Hepatocyte (in vitro differentiated cells): ENCODE measurements at regions not wholly inside any gene's neighbourhood (a gene's known extent, or its start where the extent isn't known, plus 50 kb on each side); places are given as distances from the start of the nearest gene placed in this dataset.

Source experiments
- DNase-seq: peaks from one replicate; pipeline ENCODE4 v3.0.0-alpha.2; 2016; ENCODE audit warnings: low spot score
- H2AFZ ChIP-seq: fragments of 200-600 bp; sonication (generic); 2 replicates; pipeline ENCODE4 v1.6.0; 2016; ENCODE audit warnings: antibody characterized with exemption, mild to moderate bottlenecking
- H3K27ac ChIP-seq: fragments of 200-600 bp; sonication (generic); 2 replicates; pipeline ENCODE4 v1.5.1; 2016; ENCODE audit warnings: mild to moderate bottlenecking
- H3K27me3 ChIP-seq: fragments of 200-600 bp; sonication (generic); 2 replicates; pipeline ENCODE4 v1.6.1; 2016
- H3K36me3 ChIP-seq: fragments of 200-600 bp; sonication (generic); replicated peaks from 2 replicates; pipeline ENCODE4 v1.5.1; 2016; ENCODE audit warnings: low read depth; ENCODE audit not compliant: insufficient read depth
- H3K4me1 ChIP-seq: fragments of 200-600 bp; sonication (generic); 2 replicates; pipeline ENCODE4 v1.5.1; 2016; ENCODE audit warnings: mild to moderate bottlenecking, moderate library complexity; ENCODE audit not compliant: insufficient read depth
- H3K4me2 ChIP-seq: fragments of 200-600 bp; sonication (generic); 2 replicates; pipeline ENCODE4 v1.6.0; 2016
- H3K4me3 ChIP-seq: fragments of 200-600 bp; sonication (generic); 2 replicates; pipeline ENCODE4 v1.5.1; 2016; ENCODE audit warnings: mild to moderate bottlenecking
- H3K79me2 ChIP-seq: fragments of 200-600 bp; sonication (generic); 2 replicates; pipeline ENCODE4 v1.6.0; 2017; ENCODE audit warnings: mild to moderate bottlenecking
- H3K9me2 ChIP-seq: fragments of 200-600 bp; sonication (generic); replicated peaks from 2 replicates; pipeline ENCODE4 v1.6.0; 2017; ENCODE audit warnings: mild to moderate bottlenecking; ENCODE audit not compliant: insufficient read depth
- H3K9me3 ChIP-seq: fragments of 200-600 bp; sonication (generic); 2 replicates; pipeline ENCODE4 v1.5.1; 2016; ENCODE audit warnings: low read depth, mild to moderate bottlenecking
- H4K20me1 ChIP-seq: fragments of 200-600 bp; sonication (generic); 2 replicates; pipeline ENCODE4 v1.6.0; 2016; ENCODE audit warnings: mild to moderate bottlenecking; ENCODE audit not compliant: insufficient read depth, poor library complexity, severe bottlenecking
- CTCF ChIP-seq: fragments of 200-600 bp; sonication (generic); IDR thresholded peaks from 2 replicates; pipeline ENCODE4 v1.5.1; 2016; ENCODE audit warnings: antibody characterized with exemption, mild to moderate bottlenecking; ENCODE audit not compliant: poor library complexity
- EZH2 ChIP-seq: fragments of 200-600 bp; sonication (generic); IDR thresholded peaks from 2 replicates; pipeline ENCODE4 v1.6.1; 2016; ENCODE audit warnings: antibody characterized with exemption, mild to moderate bottlenecking, borderline replicate concordance
- EZH2phosphoT487 ChIP-seq: fragments of 200-600 bp; sonication (generic); IDR thresholded peaks from one replicate; pipeline ENCODE4 v1.6.1; 2018; ENCODE audit warnings: antibody characterized with exemption, mild to moderate bottlenecking, low read depth, moderate library complexity; ENCODE audit not compliant: unreplicated experiment, severe bottlenecking
- WGBS: methylation state at CpG from one replicate; pipeline ENCODE4 v1.1.6; 2016; ENCODE audit warnings: low lambda C conversion rate; ENCODE audit errors: missing lambda C conversion rate; 5-methylcytosine and 5-hydroxymethylcytosine counted together

- H3K9me2 ChIP-seq: no peaks in the 10 kb centered on the region
- H3K36me3 ChIP-seq: no peaks in the 10 kb centered on the region
- no peak for TF ChIP-seq EZH2
- no peak for TF ChIP-seq EZH2phosphoT487
- TF ChIP-seq CTCF: no peak
- 78% methylated on average over 2 of the region's 2 CpGs for WGBS
- H3K79me2 ChIP-seq: no peaks in the 10 kb centered on the region
- no peak overlapping the region for H3K4me2 ChIP-seq
- no peaks in the 10 kb centered on the region for H3K27me3 ChIP-seq
- no peaks in the 10 kb centered on the region for H3K9me3 ChIP-seq
- H3K27ac ChIP-seq: no peak overlapping the region
- H4K20me1 ChIP-seq: no peaks in the 10 kb centered on the region
- H3K4me1 ChIP-seq: no peaks in the 10 kb centered on the region
- no peak overlapping the region for H2AFZ ChIP-seq
- DNase-seq: no peak
- H3K4me3 ChIP-seq: no peak overlapping the region
These were observed 275.5 kb downstream of the KCNJ3 start for GRCh38 chr2:154974041-154974440.

DNA sequence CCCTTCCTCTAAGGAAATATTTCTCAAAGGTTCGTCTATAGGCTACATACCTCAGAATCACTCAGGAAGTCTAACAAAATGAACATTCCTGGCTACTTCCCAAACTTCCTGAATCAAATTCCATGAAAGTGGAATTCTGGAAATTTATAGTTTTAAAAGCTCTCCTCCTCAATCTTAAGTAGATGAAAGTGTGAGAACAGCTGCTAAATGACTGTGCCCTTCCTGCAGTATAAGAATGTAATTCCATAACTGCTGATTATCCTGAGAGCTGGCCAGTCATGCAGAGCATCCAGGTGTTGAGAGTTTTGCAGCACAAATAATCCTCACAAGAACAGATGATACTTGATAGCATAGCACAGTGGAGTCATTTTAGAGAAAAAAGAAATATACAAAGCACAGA is 265.0 kb downstream of the KCNJ3 start:
- no peak for TF ChIP-seq CTCF
- TF ChIP-seq EZH2: no peak
- TF ChIP-seq EZH2phosphoT487: no peak
- no peaks in the 10 kb centered on the region for H4K20me1 ChIP-seq
- H3K9me2 ChIP-seq: no peaks in the 10 kb centered on the region
- H3K27me3 ChIP-seq: no peaks in the 10 kb centered on the region
- 64% methylated on average over 1 of the region's 1 CpG for WGBS
- no peak overlapping the region for H3K4me2 ChIP-seq
- no peak overlapping the region for H3K4me3 ChIP-seq
- no peak overlapping the region for H3K27ac ChIP-seq
- H3K9me3 ChIP-seq: no peaks in the 10 kb centered on the region
- no peak overlapping the region for H2AFZ ChIP-seq
- H3K36me3 ChIP-seq: no peaks in the 10 kb centered on the region
- no peak for DNase-seq
- H3K4me1 ChIP-seq: no peaks in the 10 kb centered on the region
- no peaks in the 10 kb centered on the region for H3K79me2 ChIP-seq

GRCh38 chr2:154961676-154962075 is 263.2 kb downstream of the KCNJ3 start:
- TF ChIP-seq CTCF (no peak), EZH2phosphoT487 (no peak), EZH2 (no peak)
- H4K20me1 ChIP-seq: no peaks in the 10 kb centered on the region
- DNase-seq: no peak
- no peaks in the 10 kb centered on the region for H3K36me3 ChIP-seq
- no peaks in the 10 kb centered on the region for H3K27me3 ChIP-seq
- no peaks in the 10 kb centered on the region for H3K9me3 ChIP-seq
- no peaks in the 10 kb centered on the region for H3K4me1 ChIP-seq
- H3K4me2 ChIP-seq: no peak overlapping the region
- no peaks in the 10 kb centered on the region for H3K9me2 ChIP-seq
- H2AFZ ChIP-seq: no peak overlapping the region
- H3K27ac ChIP-seq: no peak overlapping the region
- H3K4me3 ChIP-seq: no peak overlapping the region
- no peaks in the 10 kb centered on the region for H3K79me2 ChIP-seq
- 83% methylated on average over 2 of the region's 2 CpGs for WGBS

- Histone ChIP-seq H3K9me2 (no peaks in the 10 kb centered on the region), H4K20me1 (no peaks in the 10 kb centered on the region), H3K36me3 (no peaks in the 10 kb centered on the region), H3K9me3 (no peaks in the 10 kb centered on the region), H3K4me2 (peak overlapping the region; percentile 20), H3K27ac (no peak overlapping the region), H3K79me2 (no peaks in the 10 kb centered on the region), H3K27me3 (no peaks in the 10 kb centered on the region), H3K4me3 (no peak overlapping the region), H2AFZ (no peak overlapping the region), H3K4me1 (no peaks in the 10 kb centered on the region)
- WGBS: 75% methylated on average over 3 of the region's 3 CpGs
- no peak for TF ChIP-seq CTCF
- DNase-seq: no peak
These were observed 262.5 kb downstream of the KCNJ3 start for GRCh38 chr2:154960802-154961583.
